Astrocyte of the spinal cord (primary cell): ENCODE measurements at regions not wholly inside any gene's neighbourhood (a gene's known extent, or its start where the extent isn't known, plus 50 kb on each side); places are given as distances from the start of the nearest gene placed in this dataset.
"Not testable (repeated sequence)": the region's sequence is repeated elsewhere in the genome, so short reads cannot be mapped to it uniquely, and the experiment has no call there.

ENCODE experiments used
- DNase-seq: peaks from one replicate; pipeline ENCODE4 v3.0.0; 2011; ENCODE audit warnings: low read depth, low spot score
- H3K4me3 ChIP-seq: 2 replicates; pipeline ENCODE4 v1.5.1; 2011; ENCODE audit warnings: low read depth, mild to moderate bottlenecking, low read length, moderate library complexity
- in situ Hi-C: cut with HindIII; loops from 2 replicates; pipeline ENCODE4 v1.10.0; 2017; ENCODE audit warnings: low sequenced_read_pairs

DNA sequence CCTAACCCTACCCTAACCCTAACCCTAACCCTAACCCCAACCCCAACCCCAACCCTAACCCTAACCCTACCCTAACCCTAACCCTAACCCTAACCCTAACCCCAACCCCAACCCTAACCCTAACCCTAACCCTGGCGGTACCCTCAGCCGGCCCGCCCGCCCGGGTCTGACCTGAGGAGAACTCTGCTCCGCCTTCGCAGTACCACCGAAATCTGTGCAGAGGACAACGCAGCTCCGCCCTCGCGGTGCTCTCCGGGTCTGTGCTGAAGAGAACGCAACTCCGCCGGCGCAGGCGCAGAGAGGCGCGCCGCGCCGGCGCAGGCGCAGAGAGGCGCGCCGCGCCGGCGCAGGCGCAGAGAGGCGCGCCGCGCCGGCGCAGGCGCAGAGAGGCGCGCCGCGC is 56.1 kb upstream of the IQSEC3 start:
- in situ Hi-C loops, DNase-seq: not testable (repeated sequence)

DNA sequence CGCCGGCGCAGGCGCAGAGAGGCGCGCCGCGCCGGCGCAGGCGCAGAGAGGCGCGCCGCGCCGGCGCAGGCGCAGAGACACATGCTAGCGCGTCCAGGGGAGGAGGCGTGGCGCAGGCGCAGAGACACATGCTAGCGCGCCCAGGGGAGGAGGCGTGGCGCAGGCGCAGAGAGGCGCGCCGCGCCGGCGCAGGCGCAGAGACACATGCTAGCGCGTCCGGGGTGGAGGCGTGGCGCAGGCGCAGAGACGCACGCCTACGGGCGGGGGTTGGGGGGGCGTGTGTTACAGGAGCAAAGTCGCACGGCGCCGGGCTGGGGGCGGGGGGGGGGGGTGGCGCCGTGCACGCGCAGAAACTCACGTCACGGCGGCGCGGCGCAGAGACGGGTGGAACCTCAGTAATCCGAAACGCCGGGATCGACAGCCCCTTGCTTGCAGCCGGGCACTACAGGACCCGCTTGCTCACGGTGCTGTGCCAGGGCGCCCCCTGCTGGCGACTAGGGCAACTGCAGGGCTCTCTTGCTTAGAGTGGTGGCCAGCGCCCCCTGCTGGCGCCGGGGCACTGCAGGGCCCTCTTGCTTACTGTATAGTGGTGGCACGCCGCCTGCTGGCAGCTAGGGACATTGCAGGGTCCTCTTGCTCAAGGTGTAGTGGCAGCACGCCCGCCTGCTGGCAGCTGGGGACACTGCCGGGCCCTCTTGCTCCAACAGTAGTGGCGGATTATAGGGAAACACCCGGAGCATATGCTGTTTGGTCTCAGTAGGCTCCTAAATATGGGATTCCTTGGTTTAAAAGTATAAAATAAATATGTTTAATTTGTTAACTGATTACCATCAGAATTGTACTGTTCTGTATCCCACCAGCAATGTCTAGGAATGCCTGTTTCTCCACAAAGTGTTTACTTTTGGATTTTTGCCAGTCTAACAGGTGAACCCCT is 55.4 kb upstream of the IQSEC3 start:
- DNase-seq, H3K4me3 ChIP-seq, in situ Hi-C loops: not testable (repeated sequence)

More for the DNA sequence above, 56.1 kb upstream of the IQSEC3 start:
- H3K4me3 ChIP-seq, result not testable (repeated sequence)

DNA sequence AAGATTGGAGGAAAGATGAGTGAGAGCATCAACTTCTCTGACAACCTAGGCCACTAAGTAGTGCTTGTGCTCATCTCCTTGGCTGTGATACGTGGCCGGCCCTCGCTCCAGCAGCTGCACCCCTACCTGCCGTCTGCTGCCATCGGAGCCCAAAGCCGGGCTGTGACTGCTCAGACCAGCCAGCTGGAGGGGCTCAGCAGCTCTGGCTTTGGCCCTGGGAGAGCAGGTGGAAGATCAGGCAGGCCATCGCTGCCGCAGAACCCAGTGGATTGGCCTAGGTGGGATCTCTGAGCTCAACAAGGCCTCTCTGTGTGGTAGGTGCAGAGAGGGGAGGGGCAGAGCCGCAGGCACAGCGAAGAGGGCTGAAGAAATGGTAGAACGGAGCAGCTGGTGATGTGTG is 54.3 kb upstream of the IQSEC3 start:
- in situ Hi-C loops, DNase-seq, H3K4me3 ChIP-seq: not testable (repeated sequence)

DNA sequence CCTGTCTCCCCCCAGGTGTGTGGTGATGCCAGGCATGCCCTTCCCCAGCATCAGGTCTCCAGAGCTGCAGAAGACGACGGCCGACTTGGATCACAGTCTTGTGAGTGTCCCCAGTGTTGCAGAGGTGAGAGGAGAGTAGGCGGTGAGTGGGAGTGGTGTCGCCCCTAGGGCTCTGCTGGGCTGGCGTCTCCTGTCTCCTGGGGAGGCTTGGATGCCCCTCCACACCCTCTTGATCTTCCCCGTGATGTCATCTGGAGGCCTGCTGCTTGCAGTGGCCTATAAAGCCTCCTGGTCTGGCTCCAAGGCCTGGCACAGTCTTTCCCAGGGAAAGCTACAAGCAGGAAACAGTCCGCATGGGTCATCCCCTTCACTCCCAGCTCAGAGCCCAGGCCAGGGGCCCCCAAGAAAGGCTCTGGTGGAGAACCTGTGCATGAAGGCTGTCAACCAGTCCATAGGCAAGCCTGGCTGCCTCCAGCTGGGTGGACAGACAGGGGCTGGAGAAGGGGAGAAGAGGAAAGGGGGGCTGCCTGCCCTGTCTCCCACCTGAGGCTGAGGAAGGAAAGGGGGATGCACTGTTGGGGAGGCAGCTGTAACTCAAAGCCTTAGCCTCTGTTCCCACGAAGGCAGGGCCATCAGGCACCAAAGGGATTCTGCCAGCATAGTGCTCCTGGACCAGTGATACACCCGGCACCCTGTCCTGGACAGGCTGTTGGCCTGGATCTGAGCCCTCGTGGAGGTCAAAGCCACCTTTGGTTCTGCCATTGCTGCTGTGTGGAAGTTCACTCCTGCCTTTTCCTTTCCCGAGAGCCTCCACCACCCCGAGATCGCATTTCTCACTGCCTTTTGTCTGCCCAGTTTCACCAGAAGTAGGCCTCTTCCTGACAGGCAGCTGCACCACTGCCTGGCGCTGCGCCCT is 53.6 kb upstream of the IQSEC3 start:
- DNase-seq, in situ Hi-C loops, H3K4me3 ChIP-seq: not testable (repeated sequence)

DNA sequence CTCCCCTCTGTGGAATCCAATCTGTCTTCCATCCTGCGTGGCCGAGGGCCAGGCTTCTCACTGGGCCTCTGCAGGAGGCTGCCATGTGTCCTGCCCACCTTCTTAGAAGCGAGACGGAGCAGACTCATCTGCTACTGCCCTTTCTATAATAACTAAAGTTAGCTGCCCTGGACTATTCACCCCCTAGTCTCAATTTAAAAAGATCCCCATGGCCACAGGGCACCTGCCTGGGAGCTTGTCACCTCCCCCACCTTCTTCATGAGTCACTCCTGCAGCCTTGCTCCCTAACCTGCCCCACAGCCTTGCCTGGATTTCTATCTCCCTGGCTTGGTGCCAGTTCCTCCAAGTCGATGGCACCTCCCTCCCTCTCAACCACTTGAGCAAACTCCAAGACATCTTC is 52.7 kb upstream of the IQSEC3 start:
- in situ Hi-C loops, H3K4me3 ChIP-seq: not testable (repeated sequence)
- peak; percentile 26 for DNase-seq

DNA sequence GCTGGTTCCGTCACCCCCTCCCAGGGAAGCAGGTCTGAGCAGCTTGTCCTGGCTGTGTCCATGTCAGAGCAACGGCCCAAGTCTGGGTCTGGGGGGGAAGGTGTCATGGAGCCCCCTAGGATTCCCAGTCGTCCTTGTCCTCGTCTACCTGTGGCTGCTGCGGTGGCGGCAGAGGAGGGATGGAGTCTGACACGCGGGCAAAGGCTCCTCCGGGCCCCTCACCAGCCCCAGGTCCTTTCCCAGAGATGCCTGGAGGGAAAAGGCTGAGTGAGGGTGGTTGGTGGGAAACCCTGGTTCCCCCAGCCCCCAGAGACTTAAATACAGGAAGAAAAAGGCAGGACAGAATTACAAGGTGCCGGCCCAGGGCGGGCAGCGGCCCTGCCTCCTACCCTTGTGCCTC is 51.9 kb upstream of the IQSEC3 start:
- DNase-seq, H3K4me3 ChIP-seq, in situ Hi-C loops: not testable (repeated sequence)

DNA sequence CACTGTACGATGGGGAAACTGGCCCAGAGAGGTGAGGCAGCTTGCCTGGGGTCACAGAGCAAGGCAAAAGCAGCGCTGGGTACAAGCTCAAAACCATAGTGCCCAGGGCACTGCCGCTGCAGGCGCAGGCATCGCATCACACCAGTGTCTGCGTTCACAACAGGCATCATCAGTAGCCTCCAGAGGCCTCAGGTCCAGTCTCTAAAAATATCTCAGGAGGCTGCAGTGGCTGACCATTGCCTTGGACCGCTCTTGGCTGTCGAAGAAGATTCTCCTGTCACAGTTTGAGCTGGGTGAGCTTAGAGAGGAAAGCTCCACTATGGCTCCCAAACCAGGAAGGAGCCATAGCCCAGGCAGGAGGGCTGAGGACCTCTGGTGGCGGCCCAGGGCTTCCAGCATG is 51.2 kb upstream of the IQSEC3 start:
- in situ Hi-C loops, H3K4me3 ChIP-seq, DNase-seq: not testable (repeated sequence)

DNA sequence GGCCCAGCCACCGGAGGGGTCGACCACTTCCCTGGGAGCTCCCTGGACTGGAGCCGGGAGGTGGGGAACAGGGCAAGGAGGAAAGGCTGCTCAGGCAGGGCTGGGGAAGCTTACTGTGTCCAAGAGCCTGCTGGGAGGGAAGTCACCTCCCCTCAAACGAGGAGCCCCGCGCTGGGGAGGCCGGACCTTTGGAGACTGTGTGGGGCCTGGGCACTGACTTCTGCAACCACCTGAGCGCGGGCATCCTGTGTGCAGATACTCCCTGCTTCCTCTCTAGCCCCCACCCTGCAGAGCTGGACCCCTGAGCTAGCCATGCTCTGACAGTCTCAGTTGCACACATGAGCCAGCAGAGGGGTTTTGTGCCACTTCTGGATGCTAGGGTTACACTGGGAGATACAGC is 50.5 kb upstream of the IQSEC3 start:
- DNase-seq, H3K4me3 ChIP-seq, in situ Hi-C loops: not testable (repeated sequence)

DNA sequence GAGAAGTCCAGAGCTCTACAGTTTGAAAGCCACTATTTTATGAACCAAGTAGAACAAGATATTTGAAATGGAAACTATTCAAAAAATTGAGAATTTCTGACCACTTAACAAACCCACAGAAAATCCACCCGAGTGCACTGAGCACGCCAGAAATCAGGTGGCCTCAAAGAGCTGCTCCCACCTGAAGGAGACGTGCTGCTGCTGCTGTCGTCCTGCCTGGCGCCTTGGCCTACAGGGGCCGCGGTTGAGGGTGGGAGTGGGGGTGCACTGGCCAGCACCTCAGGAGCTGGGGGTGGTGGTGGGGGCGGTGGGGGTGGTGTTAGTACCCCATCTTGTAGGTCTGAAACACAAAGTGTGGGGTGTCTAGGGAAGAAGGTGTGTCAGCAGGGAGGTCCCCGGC is 50.0 kb upstream of the IQSEC3 start:
- in situ Hi-C loops, DNase-seq, H3K4me3 ChIP-seq: not testable (repeated sequence)
